Peyer's patch (tissue), 4 donors: ENCODE measurements at regions not wholly inside any gene's neighbourhood (a gene's known extent, or its start where the extent isn't known, plus 50 kb on each side); places are given as distances from the start of the nearest gene placed in this dataset.

Experiments
- CTCF ChIP-seq, 6 experiments: fragments of 450-650 bp in 4 of 6; fragments of 200-600 bp in 2 of 6; sonication (generic) in 1 of 6; IDR thresholded peaks; one replicate each; pipeline ENCODE4 v1.5.1; 2017 to 2019; ENCODE audit warnings: antibody characterized with exemption in 6 of 6, mild to moderate bottlenecking in 3 of 6, moderate library complexity in 1 of 6
- POLR2A ChIP-seq, 2 donors: fragments of 450-650 bp; IDR thresholded peaks; one replicate each; pipeline ENCODE4 v1.5.1; 2017; ENCODE audit warnings: antibody characterized with exemption in 2 of 2, mild to moderate bottlenecking in 2 of 2, moderate library complexity in 2 of 2

- TF ChIP-seq POLR2A (IDR thresholded peaks at IDR 0.05) (no peak), CTCF (IDR thresholded peaks at IDR 0.05) (no peak)
These were observed 126.1 kb upstream of the RASA1 start for GRCh38 chr5:87141544-87141943.
